Naive thymus-derived CD8-positive, alpha-beta T cell (primary cell): ENCODE measurements at regions not wholly inside any gene's neighbourhood (a gene's known extent, or its start where the extent isn't known, plus 50 kb on each side); places are given as distances from the start of the nearest gene placed in this dataset.
"Not testable (repeated sequence)": the region's sequence is repeated elsewhere in the genome, so short reads cannot be mapped to it uniquely, and the experiment has no call there.

Source experiments
- ATAC-seq, 2 donors: fragments of 150-1000 bp; cut with Tn5 transposase in 1 of 2; sonication (Bioruptor Pico), chemical (Tn5 transposase) in 1 of 2; 1 replicate in 1 of 2; 2 replicates in 1 of 2; pipeline ENCODE4 v1.10.0; 2021; ENCODE audit warnings: mild to moderate bottlenecking in 2 of 2, moderate library complexity in 2 of 2
- POLR2A ChIA-PET: fragments of 350-600 bp; sonication (Branson Sonifier 250); formaldehyde crosslinking; loops from one replicate; lab custom pipeline; 2021; ENCODE audit warnings: antibody characterized with exemption; lab: Charles Lee
- DNase-seq, 10 donors: peaks; one replicate each; pipeline versions ENCODE4 v3.0.0 to v3.0.0-alpha.2; 2020 to 2022
- H3K27ac Mint-ChIP-seq, 10 donors: one replicate each; pipeline ENCODE4 v1.8.0; 2020 to 2022; ENCODE audit warnings: mild to moderate bottlenecking in 10 of 10, mixed read lengths in 10 of 10, moderate library complexity in 4 of 10, inconsistent platforms in 1 of 10
- H3K27me3 Mint-ChIP-seq, 5 donors: one replicate each; pipeline ENCODE4 v1.8.0; 2021 to 2022; ENCODE audit warnings: mixed read lengths in 5 of 5
- H3K36me3 Mint-ChIP-seq, 3 donors: one replicate each; pipeline ENCODE4 v1.8.0; 2020 to 2022; ENCODE audit warnings: mixed read lengths in 3 of 3, mild to moderate bottlenecking in 2 of 3, inconsistent platforms in 1 of 3
- H3K4me1 Mint-ChIP-seq, 4 donors: one replicate each; pipeline ENCODE4 v1.8.0; 2021 to 2022; ENCODE audit warnings: mixed read lengths in 4 of 4
- H3K4me3 Mint-ChIP-seq, 10 donors: one replicate each; pipeline ENCODE4 v1.8.0; 2020 to 2022; ENCODE audit warnings: mild to moderate bottlenecking in 10 of 10, mixed read lengths in 10 of 10, moderate library complexity in 6 of 10, inconsistent platforms in 1 of 10
- H3K9me3 Mint-ChIP-seq, 9 donors: one replicate each; pipeline ENCODE4 v1.8.0; 2020 to 2022; ENCODE audit warnings: mixed read lengths in 9 of 9, mild to moderate bottlenecking in 3 of 9, inconsistent platforms in 1 of 9, moderate library complexity in 1 of 9

DNA sequence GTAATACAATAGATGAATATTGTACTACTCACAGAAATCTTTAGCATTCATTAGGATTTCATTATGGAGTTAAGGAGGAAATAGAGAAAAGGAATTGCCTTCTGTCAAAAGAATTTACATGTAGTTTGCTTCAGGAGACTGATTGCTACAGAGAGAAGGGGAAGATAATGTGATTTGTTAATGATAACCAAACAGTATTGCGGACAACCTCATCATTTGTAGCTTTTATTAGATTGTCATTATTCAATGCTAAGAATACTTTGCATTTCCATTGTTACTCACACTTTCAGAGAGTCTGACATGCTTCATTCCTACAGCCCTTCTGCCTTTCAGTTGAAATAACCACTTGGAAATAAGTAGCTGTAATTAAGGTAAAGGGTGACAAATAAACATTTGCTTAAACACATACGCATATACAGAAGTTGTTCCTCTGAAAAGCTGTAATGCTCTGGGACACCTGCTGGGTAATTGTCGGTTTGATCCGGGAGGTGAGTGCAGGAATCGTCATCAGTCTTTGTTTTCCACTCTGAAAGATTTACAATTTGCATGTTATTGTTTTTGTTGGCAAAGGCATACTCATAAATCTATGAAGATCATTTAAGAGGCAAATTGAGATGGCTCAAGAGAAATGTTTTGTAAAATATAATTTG, 600.2 kb downstream of the TRHDE start:
- Mint-ChIP-seq H3K27me3 (no peaks in the 10 kb centered on the region), H3K36me3 (peaks cover 0 to 5% (median 0%) of the 10 kb centered on the region in 3 donors), H3K4me1 (no peaks in the 10 kb centered on the region), H3K27ac (no peak overlapping the region), H3K4me3 (no peak overlapping the region), H3K9me3 (peaks cover 7 to 27% (median 15%) of the 10 kb centered on the region in 9 donors)
- no peak for ATAC-seq
- POLR2A ChIA-PET = no interaction called here
- DNase-seq = no peak

DNA sequence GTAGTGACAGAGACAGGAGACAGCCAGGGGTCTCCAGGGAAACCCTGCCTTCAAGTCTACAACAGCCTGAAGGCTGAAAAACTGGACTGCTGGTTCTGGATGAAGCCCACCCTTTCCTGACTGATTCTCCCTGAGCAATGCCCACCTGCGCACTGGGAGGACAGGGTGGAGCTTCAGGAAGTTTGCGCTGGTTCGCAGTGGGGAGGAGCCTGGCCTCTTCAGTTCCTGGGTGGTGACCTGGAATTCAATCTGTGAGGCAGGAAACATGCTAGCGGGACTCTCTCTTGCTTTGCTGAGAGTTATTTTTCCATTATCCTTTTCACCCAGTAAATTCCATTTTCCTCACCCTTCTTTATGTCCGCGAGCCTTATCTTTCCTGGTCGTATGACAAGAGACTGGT, 600.8 kb downstream of the TRHDE start:
- Mint-ChIP-seq H3K36me3 (peaks cover 0 to 5% (median 0%) of the 10 kb centered on the region in 3 donors), H3K4me3 (no peak overlapping the region), H3K4me1 (no peaks in the 10 kb centered on the region), H3K27me3 (no peaks in the 10 kb centered on the region), H3K27ac (no peak overlapping the region), H3K9me3 (peaks cover 7 to 25% (median 14%) of the 10 kb centered on the region in 9 donors)
- POLR2A ChIA-PET = no interaction called here
- ATAC-seq (no peak), DNase-seq (no peak)

GRCh38 chr12:72876092-72876491, 603.9 kb downstream of the TRHDE start:
- Mint-ChIP-seq H3K36me3 (peaks cover 0 to 5% (median 0%) of the 10 kb centered on the region in 3 donors), H3K4me1 (no peaks in the 10 kb centered on the region), H3K4me3 (no peak overlapping the region), H3K27me3 (no peaks in the 10 kb centered on the region), H3K9me3 (peaks cover 9 to 36% (median 19%) of the 10 kb centered on the region in 9 donors), H3K27ac (no peak overlapping the region)
- no peak for ATAC-seq
- no peak for DNase-seq
- POLR2A ChIA-PET = no interaction called here

GRCh38 chr12:72888693-72889092, 616.5 kb downstream of the TRHDE start:
- no peak for DNase-seq
- Mint-ChIP-seq H3K27ac (no peak overlapping the region), H3K4me3 (no peak overlapping the region), H3K4me1 (no peaks in the 10 kb centered on the region), H3K9me3 (peaks cover 0 to 2% (median 0%) of the 10 kb centered on the region in 9 donors), H3K27me3 (no peaks in the 10 kb centered on the region), H3K36me3 (no peaks in the 10 kb centered on the region)
- POLR2A ChIA-PET = no interaction called here
- no peak for ATAC-seq

DNA sequence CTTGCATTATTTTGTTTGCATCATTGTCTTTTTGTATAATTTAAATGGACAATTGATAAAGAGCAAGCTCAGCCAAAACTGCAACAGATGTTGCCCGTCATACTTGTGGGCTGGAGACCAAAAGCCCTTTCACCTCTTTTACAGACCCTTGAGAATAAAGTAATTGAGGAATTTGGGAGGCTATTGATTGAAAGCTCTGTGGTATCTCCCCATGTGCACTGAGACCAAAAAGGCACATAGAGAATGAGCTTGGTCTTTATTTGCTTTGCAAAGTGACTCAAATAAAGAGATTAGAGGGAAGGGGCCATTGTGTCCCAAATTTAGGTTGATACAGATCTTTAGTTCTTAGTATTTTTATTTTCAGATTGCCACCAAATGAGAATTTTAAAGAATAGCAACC, 617.6 kb downstream of the TRHDE start:
- H3K4me1 Mint-ChIP-seq = no peaks in the 10 kb centered on the region
- no peak overlapping the region for H3K4me3 Mint-ChIP-seq
- no peaks in the 10 kb centered on the region for H3K27me3 Mint-ChIP-seq
- H3K36me3 Mint-ChIP-seq = no peaks in the 10 kb centered on the region
- H3K9me3 Mint-ChIP-seq = peaks cover 0 to 2% (median 0%) of the 10 kb centered on the region in 9 donors
- ATAC-seq (no peak), DNase-seq (no peak)
- no peak overlapping the region for H3K27ac Mint-ChIP-seq
- POLR2A ChIA-PET = no interaction called here

- Mint-ChIP-seq H3K36me3 (no peaks in the 10 kb centered on the region), H3K27me3 (no peaks in the 10 kb centered on the region), H3K4me3 (no peak overlapping the region), H3K9me3 (peaks cover 0 to 16% (median 3%) of the 10 kb centered on the region in 9 donors), H3K27ac (no peak overlapping the region), H3K4me1 (no peaks in the 10 kb centered on the region)
- POLR2A ChIA-PET = no interaction called here
- DNase-seq (no peak), ATAC-seq (no peak)
These were observed 629.5 kb downstream of the TRHDE start for GRCh38 chr12:72901685-72902084.

GRCh38 chr12:72925716-72926115, 653.5 kb downstream of the TRHDE start:
- ATAC-seq = no peak
- Mint-ChIP-seq H3K36me3 (no peaks in the 10 kb centered on the region), H3K9me3 (peaks cover 0 to 8% (median 2%) of the 10 kb centered on the region in 9 donors), H3K4me3 (no peak overlapping the region), H3K27ac (no peak overlapping the region), H3K4me1 (no peaks in the 10 kb centered on the region), H3K27me3 (no peaks in the 10 kb centered on the region)
- POLR2A ChIA-PET = no interaction called here
- DNase-seq = no peak

DNA sequence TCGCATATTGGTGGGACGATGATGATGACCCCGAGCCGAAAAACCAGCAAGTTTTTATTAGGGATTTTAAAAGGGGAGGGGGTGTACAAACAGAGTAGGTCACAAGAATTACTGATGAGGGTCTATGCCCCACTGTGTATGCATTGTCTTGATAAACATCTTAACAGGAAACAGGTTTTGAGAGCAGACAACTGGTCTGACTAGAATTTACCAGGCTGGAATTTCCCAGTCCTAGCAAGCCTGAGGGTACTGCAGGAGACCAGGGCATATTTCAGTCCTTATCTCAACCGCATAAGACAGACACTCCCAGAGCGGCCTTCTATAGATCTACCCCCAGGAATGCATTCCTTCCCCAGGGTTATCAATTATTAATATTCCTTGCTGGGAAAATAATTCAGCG, 659.7 kb downstream of the TRHDE start:
- H3K9me3 Mint-ChIP-seq = peaks cover 2 to 45% (median 7%) of the 10 kb centered on the region in 9 donors
- H3K36me3 Mint-ChIP-seq, POLR2A ChIA-PET, H3K27me3 Mint-ChIP-seq, H3K27ac Mint-ChIP-seq, DNase-seq, H3K4me1 Mint-ChIP-seq, ATAC-seq, H3K4me3 Mint-ChIP-seq: not testable (repeated sequence)

DNA sequence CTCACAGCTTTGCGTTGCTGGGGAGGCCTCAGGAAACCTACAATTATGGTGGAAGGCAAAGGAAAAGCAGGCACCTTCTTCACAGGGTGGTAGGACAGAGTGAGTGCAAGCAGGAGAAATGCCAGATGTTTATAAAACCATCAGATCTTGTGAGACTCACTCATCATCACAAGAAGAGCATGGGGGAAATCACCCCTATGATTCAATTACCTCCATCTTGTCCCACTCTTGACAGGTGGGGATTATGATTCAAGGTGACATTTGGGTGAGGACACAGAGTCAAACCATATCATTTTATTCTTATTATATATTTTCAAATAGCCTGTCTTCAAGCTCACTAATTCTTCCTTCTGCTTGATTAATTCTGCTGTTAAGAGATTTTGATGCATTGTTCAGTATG, 665.3 kb downstream of the TRHDE start:
- Mint-ChIP-seq H3K36me3 (no peaks in the 10 kb centered on the region), H3K4me1 (no peaks in the 10 kb centered on the region), H3K4me3 (no peak overlapping the region), H3K27ac (no peak overlapping the region), H3K9me3 (peaks cover 4 to 57% (median 20%) of the 10 kb centered on the region in 9 donors), H3K27me3 (peaks cover 0 to 1% (median 0%) of the 10 kb centered on the region in 5 donors)
- DNase-seq (no peak), ATAC-seq (no peak)
- POLR2A ChIA-PET = no interaction called here

GRCh38 chr12:72957454-72957853, 685.3 kb downstream of the TRHDE start:
- POLR2A ChIA-PET = no interaction called here
- Mint-ChIP-seq H3K27ac (no peak overlapping the region), H3K4me3 (no peak overlapping the region), H3K27me3 (no peaks in the 10 kb centered on the region), H3K4me1 (no peaks in the 10 kb centered on the region), H3K36me3 (no peaks in the 10 kb centered on the region), H3K9me3 (peaks cover 0 to 13% (median 2%) of the 10 kb centered on the region in 9 donors)
- ATAC-seq = no peak
- no peak for DNase-seq

DNA sequence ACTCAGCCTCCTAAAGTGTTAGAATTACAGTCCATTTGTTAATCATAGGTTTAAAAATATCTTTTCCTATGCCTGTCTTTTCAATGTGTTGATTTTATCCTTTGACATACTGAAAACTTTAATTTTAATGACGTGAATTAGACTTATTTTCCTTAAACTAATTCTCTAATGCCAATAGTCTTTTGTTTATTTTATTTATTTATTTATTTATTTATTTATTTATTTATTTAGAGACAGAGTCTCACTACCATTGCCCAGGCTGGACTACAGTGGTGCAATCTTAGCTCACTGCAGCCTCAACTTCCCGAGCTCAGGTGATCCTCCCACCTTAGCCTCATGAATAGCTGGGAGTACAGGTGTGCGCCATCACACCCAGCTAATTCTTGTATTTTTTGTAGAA, 694.5 kb downstream of the TRHDE start:
- no peaks in the 10 kb centered on the region for H3K36me3 Mint-ChIP-seq
- DNase-seq (no peak), ATAC-seq (no peak)
- H3K9me3 Mint-ChIP-seq = peaks cover 2 to 26% (median 6%) of the 10 kb centered on the region in 9 donors
- no peaks in the 10 kb centered on the region for H3K4me1 Mint-ChIP-seq
- H3K27ac Mint-ChIP-seq = no peak overlapping the region
- POLR2A ChIA-PET = no interaction called here
- H3K4me3 Mint-ChIP-seq = no peak overlapping the region
- no peaks in the 10 kb centered on the region for H3K27me3 Mint-ChIP-seq

- POLR2A ChIA-PET = no interaction called here
- peaks cover 0 to 45% (median 13%) of the 10 kb centered on the region in 9 donors for H3K9me3 Mint-ChIP-seq
- no peak overlapping the region for H3K4me3 Mint-ChIP-seq
- H3K27me3 Mint-ChIP-seq = no peaks in the 10 kb centered on the region
- no peaks in the 10 kb centered on the region for H3K4me1 Mint-ChIP-seq
- no peak overlapping the region for H3K27ac Mint-ChIP-seq
- H3K36me3 Mint-ChIP-seq = no peaks in the 10 kb centered on the region
- no peak for ATAC-seq
- DNase-seq = no peak
These were observed 702.9 kb downstream of the TRHDE start for GRCh38 chr12:72974954-72975555.

DNA sequence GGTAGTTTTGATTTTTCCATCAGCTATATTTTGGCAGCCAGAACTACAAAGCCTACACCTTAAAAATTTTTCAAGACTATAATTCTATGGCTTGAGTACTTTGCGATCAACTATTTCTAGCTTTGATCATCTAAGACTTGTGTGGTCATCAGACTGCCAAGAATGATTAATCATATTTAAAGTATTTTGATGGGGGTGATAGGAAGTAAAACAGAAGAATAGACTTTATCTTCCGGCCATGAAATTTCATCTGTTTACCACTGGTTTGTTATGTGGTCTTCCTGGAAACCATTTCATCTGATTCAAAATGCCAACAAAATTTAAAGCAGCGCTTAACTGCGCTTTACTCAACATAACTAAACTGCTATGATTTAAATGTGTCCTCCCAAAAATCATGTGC, 706.8 kb downstream of the TRHDE start:
- Mint-ChIP-seq H3K4me1 (no peaks in the 10 kb centered on the region), H3K4me3 (no peak overlapping the region), H3K9me3 (peaks cover 0 to 39% (median 12%) of the 10 kb centered on the region in 9 donors), H3K27me3 (no peaks in the 10 kb centered on the region), H3K36me3 (no peaks in the 10 kb centered on the region), H3K27ac (no peak overlapping the region)
- ATAC-seq (no peak), DNase-seq (no peak)
- POLR2A ChIA-PET = no interaction called here

- Mint-ChIP-seq H3K9me3 (peaks cover 0 to 24% (median 6%) of the 10 kb centered on the region in 9 donors), H3K36me3 (no peaks in the 10 kb centered on the region), H3K4me1 (no peaks in the 10 kb centered on the region), H3K27ac (no peak overlapping the region), H3K4me3 (no peak overlapping the region), H3K27me3 (no peaks in the 10 kb centered on the region)
- ATAC-seq (no peak), DNase-seq (no peak)
- POLR2A ChIA-PET = no interaction called here
These were observed 710.2 kb downstream of the TRHDE start for GRCh38 chr12:72982356-72982755.
